Stomach (tissue), 4 donors: ENCODE measurements at regions not wholly inside any gene's neighbourhood (a gene's known extent, or its start where the extent isn't known, plus 50 kb on each side); places are given as distances from the start of the nearest gene placed in this dataset.

Source experiments
- EP300 ChIP-seq: sonication (generic); formaldehyde crosslinking; IDR thresholded peaks from one replicate; pipeline ENCODE4 v1.6.1; 2017; ENCODE audit warnings: antibody characterized with exemption
- POLR2A ChIP-seq, 4 donors: fragments of 450-650 bp; IDR thresholded peaks; one replicate each; pipeline ENCODE4 v1.6.1; 2016; ENCODE audit warnings: antibody characterized with exemption in 4 of 4, control low read depth in 2 of 4, mild to moderate bottlenecking in 1 of 4, moderate library complexity in 1 of 4

DNA sequence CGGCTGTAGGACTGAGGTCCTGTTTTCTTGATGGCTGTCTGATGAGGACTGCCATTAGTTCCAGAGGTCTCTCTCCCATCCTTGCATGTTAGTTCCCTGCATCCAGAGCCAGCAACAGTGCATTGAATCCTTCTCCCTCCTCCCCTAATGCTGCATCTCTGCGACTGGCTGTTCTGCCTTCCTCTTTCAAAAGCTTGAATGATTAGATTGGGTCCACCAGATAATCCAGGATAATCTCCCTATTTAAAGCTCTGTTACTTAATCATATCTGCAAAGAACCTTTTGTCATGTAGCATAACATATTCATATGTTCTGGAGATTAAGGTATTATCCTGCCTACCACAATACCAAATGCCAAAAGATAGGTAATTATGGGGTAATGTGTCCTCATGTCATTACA lies 377.5 kb downstream of the GPATCH2 start:
- TF ChIP-seq EP300 (no peak), POLR2A (IDR thresholded peaks at IDR 0.05) (no peak)
